HG03521 (cell line): ENCODE measurements at regions not wholly inside any gene's neighbourhood (a gene's known extent, or its start where the extent isn't known, plus 50 kb on each side); places are given as distances from the start of the nearest gene placed in this dataset.

ENCODE experiments used
- ATAC-seq: cut with Tn5 transposase; IDR thresholded peaks from one replicate; pipeline ENCODE4 v1.9.1; 2021; ENCODE audit warnings: mild to moderate bottlenecking, moderate library complexity; ENCODE audit not compliant: unreplicated experiment

GRCh38 chr20:57112448-57112847, 154.0 kb downstream of the BMP7 start:
- ATAC-seq = no peak

DNA sequence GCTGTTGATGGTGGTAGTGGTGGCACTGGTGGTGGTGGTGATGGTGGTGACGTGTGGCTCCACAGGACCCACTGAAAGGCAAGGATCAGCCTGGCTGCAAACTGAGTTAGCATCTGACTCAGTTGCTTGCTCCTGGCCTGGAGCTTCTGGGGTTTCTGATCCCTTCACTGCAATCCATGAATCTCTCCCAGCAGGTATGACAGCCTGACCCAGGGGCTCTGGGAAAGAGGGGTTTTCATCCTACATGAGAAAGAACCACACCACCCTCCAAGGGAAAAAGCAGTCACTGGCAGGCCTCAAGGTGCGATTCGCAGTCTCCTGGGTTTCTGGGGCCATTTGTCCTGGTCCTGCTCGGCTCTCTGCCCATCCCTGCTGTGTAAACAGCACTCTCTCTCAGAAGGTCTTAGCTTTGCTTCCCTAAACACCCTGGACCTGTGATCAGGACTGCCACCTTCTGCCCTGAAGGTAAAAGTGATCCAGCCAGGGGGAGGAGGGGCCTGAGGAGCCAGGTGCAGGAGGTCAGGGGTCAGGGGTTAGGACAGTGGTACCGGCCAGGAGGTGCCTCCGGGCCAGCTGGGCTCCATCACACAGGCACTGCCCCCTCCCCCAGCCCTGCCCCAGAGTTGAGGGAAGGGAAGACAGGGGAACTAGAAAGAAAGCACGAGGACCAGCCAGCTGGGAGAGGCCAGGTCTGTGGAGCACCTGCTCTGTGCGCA, 152.0 kb downstream of the BMP7 start:
- no peak for ATAC-seq

DNA sequence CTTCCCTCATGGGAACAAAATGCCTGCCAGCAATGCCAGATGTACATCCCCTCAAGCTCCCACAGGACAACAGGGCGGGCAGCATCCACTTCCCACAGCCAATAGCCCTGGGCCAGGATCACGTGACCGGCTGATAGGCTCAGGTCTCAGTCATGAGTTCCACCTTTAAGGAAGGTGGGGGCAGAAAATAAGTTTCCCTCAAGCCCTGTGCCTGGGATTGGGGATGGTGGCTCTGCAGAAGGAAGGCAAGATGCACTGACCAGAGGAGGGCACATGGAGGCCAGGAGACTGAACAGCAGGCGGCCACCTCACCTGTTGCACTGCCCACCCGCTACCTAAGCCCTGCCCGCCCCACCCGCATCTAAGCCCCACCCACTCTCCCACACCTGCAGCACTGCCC, 149.1 kb downstream of the BMP7 start:
- ATAC-seq = no peak

- no peak for ATAC-seq
Measured at GRCh38 chr20:57118107-57118769, 148.2 kb downstream of the BMP7 start.
